GM21528 (cell line): ENCODE measurements at regions not wholly inside any gene's neighbourhood (a gene's known extent, or its start where the extent isn't known, plus 50 kb on each side); places are given as distances from the start of the nearest gene placed in this dataset.
"Not testable (repeated sequence)": the region's sequence is repeated elsewhere in the genome, so short reads cannot be mapped to it uniquely, and the experiment has no call there.

Experiments used
- ATAC-seq: cut with Tn5 transposase; IDR thresholded peaks from one replicate; pipeline ENCODE4 v1.9.1; 2021; ENCODE audit warnings: mild to moderate bottlenecking, moderate library complexity; ENCODE audit not compliant: unreplicated experiment, low FRiP score

- ATAC-seq, result no peak
Measured at GRCh38 chr10:64515970-64516699, 994.9 kb downstream of the REEP3 start.

- ATAC-seq, result no peak
Measured at GRCh38 chr10:64518456-64518855, 997.3 kb downstream of the REEP3 start.

- ATAC-seq, result no peak
Measured at GRCh38 chr10:64519427-64519826, 998.2 kb downstream of the REEP3 start.

- ATAC-seq, result no peak
Measured at GRCh38 chr10:64519831-64520230, 998.6 kb downstream of the REEP3 start.

- no peak for ATAC-seq
Measured at GRCh38 chr10:64523065-64523759, 1002.0 kb downstream of the REEP3 start.

- no peak for ATAC-seq
Measured at GRCh38 chr10:64528294-64529002, 1007.2 kb downstream of the REEP3 start.

- no peak for ATAC-seq
Measured at GRCh38 chr10:64529003-64529350, 1007.8 kb downstream of the REEP3 start.

- ATAC-seq, result no peak
Measured at GRCh38 chr10:64534616-64535015, 1013.4 kb downstream of the REEP3 start.

GRCh38 chr10:64535131-64535867 is 1014.1 kb downstream of the REEP3 start:
- ATAC-seq, result no peak

- ATAC-seq, result no peak
Measured at GRCh38 chr10:64537112-64537511, 1015.9 kb downstream of the REEP3 start.

GRCh38 chr10:64537928-64538327 is 1016.7 kb downstream of the REEP3 start:
- ATAC-seq, result no peak

GRCh38 chr10:64546073-64546472 is 1024.9 kb downstream of the REEP3 start:
- ATAC-seq, result no peak

GRCh38 chr10:64547168-64547567 is 1026.0 kb downstream of the REEP3 start:
- ATAC-seq, result no peak

- ATAC-seq, result no peak
Measured at GRCh38 chr10:64555666-64556065, 1034.5 kb downstream of the REEP3 start.

- ATAC-seq, result no peak
Measured at GRCh38 chr10:64558094-64558835, 1037.1 kb downstream of the REEP3 start.

- ATAC-seq, result no peak
Measured at GRCh38 chr10:64571056-64571455, 1049.9 kb downstream of the REEP3 start.

- ATAC-seq, result no peak
Measured at GRCh38 chr10:64573623-64574325, 1052.6 kb downstream of the REEP3 start.

GRCh38 chr10:64574371-64574770 is 1053.2 kb downstream of the REEP3 start:
- no peak for ATAC-seq

- ATAC-seq, result no peak
Measured at GRCh38 chr10:64576497-64576896, 1055.3 kb downstream of the REEP3 start.

GRCh38 chr10:64578757-64579156 is 1057.6 kb downstream of the REEP3 start:
- not testable (repeated sequence) for ATAC-seq
